B cell (primary cell): ENCODE measurements at regions not wholly inside any gene's neighbourhood (a gene's known extent, or its start where the extent isn't known, plus 50 kb on each side); places are given as distances from the start of the nearest gene placed in this dataset.

Experiments used
- CTCF ChIP-seq: fragments of 200-600 bp; IDR thresholded peaks from one replicate; pipeline ENCODE4 v1.8.0; 2022; ENCODE audit warnings: antibody characterized with exemption, mild to moderate bottlenecking
- EZH2 ChIP-seq: IDR thresholded peaks from 2 replicates; pipeline ENCODE4 v1.6.1; 2012; ENCODE audit warnings: borderline replicate concordance, low read depth, mild to moderate bottlenecking, moderate library complexity, low read length; ENCODE audit not compliant: insufficient read depth, poor library complexity, severe bottlenecking

GRCh38 chr2:61636686-61637085, 98.5 kb upstream of the XPO1 start:
- TF ChIP-seq CTCF (no peak), EZH2 (no peak)
